ELR (cell line): ENCODE measurements at regions not wholly inside any gene's neighbourhood (a gene's known extent, or its start where the extent isn't known, plus 50 kb on each side); places are given as distances from the start of the nearest gene placed in this dataset.
"Not testable (repeated sequence)": the region's sequence is repeated elsewhere in the genome, so short reads cannot be mapped to it uniquely, and the experiment has no call there.

Experiments used
- DNase-seq: peaks from one replicate; pipeline ENCODE4 v3.0.0-alpha.2; 2015; ENCODE audit warnings: low read depth

DNA sequence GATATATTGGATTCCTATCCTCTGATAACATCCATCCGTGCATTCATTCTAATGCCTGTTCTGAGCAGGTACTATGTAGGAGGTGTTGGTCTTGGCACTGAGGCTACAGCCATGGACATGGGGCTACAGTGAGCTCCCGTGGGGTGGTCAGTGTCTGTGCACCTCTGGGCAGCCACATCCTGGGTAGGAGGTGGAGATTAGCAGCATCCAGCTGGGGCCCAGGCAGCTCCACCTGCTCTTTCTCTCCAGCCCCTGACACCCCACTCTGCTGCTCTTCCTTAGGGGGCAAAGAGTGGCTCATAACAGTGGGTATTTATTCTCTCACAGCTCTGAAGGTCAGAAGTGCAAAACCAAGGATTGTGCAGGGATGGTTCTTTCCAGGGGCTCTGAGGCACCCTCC, 292.0 kb upstream of the SFSWAP start:
- DNase-seq, result no peak

DNA sequence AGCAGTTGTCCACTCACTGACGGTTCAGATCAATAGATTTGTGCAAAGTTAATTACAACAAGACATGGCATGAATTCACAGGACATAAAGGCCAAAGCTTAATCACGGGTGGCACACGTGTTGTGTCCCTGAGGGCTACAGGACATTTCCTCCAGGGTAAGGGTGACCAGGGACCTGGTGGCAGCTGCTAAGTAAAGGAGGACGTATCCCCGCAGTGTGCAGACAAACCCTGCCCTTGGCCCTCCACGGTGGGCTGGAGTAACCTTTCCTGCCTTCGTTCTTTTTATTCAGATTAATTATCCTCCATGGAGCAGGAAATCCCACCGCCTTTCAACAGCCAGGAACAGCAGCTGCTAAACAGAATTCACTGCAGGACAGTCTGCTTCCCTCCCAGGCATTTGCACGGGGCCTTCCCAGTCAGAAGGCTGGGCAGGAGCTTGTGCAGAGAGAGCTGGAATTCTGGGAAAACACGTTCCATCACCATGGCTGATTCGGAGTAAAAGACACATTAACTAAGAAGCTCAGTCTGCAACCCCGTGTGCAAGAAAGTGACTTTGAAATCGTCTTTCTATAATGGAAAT, 289.9 kb upstream of the SFSWAP start:
- no peak for DNase-seq

DNA sequence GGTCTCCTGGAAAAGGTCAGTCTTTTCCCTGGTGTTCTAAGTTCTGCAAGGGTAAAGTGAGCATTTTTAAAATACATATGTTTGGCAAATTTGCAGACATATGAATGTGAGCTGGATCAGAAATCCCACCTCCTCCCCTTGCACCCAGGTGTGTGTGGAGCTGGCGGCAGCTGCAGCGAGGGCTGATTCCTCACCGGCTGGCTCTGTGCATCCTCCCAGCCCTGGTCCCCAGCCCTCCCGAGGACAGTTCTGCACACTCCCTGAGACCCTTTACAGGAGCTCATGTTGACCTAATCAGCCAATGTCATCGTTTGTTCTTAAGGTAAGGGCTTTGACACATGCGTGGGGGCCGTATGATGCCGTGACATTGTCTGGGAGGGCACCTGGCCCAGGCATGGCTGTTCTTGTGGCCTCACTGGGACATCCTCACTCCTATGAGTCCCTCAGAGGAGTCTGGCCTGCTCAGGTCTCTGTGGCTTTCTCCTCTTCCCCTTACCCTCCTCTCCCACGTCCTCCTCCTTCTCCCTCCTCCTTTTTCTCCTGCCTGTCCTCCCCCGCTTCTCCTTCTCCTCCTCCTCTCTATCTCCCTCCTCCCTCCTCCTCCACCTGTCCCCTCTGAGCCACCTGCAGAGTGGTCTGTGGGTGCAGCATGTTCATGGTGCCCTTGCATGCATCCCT, 289.2 kb upstream of the SFSWAP start:
- no peak for DNase-seq

DNA sequence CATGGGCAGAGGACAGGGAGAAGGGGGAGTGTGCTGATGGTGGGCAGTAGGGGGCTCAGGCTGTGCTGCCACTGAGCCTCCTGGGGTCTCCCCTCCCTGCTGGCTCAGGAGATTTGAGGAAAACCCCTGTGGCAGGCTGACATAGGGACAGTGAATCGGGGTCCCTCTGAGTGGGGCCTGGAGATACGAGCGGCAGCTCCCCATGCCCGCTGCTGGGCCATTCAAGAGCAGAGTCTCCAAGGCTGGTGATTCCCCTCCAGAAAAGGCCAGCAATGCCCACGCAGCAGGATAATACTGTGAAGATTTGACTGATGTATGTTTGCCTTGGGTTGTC, 288.7 kb upstream of the SFSWAP start:
- DNase-seq, result no peak

DNA sequence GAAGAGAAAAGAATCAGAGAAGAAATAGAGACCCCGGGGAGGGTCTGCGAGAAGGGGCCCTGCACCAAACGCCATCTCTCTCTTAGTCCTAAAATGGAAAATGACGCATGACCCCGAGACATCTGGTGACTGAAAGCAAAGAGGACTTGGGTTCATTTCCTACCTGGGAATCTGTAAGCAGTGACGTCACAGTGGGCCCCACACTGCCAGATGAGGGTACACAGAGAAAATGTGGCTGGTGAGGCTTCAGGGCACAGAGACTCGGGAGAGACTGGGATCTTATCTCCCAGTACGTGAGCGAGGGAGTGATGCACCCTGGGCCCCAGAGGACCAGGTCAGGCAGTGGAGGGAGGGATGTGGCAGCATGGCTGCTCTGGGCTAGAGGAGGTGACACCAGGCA, 288.1 kb upstream of the SFSWAP start:
- DNase-seq, result no peak

DNA sequence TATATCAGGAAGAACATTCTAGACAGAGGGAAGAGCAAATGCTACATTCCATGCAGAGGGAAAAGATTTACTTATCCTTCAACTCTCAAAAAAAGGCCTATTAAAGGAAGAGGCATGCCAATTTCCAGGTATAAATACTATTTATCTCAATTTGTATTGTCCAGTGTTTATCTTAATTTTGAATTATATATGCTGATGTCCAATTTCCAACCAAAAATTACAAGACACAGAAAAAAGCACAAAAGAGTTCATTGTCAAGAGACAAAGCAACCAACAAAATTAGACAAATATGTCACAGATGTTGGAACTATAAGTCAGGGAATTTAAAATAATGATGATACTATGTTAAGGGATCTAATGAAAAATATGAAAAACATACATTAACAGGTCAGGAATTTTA, 286.6 kb upstream of the SFSWAP start:
- no peak for DNase-seq

DNA sequence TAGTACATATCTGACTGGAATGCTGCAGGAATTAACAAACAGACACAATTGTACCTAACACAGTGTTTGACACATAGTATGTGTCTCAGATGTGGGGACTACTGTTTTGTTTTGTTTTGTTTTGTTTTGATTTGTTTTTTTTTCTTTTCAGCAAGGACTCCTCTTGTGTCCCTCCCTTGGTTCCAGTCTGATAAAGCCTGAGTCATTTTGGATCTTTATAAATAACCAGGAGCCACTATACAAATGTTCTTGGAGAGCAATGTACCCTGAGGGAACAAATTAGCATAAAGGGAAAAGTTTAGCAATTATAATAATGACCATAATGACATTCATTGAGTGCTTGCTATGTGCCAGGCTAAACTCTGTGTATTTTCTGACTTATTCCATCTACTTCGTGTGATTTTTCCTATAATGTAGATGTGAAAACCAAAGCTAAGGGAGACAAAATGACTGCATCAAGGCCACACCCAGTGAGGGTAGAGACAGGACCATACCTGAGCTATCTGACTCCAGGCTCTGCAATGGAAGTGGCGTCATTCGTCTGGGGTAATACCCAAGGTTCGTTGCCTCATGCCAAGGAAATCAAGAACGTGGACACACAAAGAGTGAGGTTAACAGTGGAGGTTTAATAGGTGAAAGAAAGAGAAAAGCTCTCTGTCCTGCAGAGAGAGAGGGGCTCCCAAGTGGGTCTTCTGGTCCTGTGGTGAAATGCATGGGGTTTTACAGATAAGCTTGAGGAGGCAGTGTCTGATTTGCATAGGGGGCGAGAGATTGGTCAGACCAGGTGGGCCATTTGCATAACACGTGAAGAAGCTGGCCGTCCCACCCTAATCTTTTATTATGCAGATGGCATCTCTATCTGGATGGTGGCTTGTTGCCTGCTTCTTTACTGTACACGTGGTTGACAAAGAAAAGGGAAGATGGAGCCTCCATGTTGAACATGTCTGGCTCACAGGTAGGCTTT, 285.5 kb upstream of the SFSWAP start:
- no peak for DNase-seq

DNA sequence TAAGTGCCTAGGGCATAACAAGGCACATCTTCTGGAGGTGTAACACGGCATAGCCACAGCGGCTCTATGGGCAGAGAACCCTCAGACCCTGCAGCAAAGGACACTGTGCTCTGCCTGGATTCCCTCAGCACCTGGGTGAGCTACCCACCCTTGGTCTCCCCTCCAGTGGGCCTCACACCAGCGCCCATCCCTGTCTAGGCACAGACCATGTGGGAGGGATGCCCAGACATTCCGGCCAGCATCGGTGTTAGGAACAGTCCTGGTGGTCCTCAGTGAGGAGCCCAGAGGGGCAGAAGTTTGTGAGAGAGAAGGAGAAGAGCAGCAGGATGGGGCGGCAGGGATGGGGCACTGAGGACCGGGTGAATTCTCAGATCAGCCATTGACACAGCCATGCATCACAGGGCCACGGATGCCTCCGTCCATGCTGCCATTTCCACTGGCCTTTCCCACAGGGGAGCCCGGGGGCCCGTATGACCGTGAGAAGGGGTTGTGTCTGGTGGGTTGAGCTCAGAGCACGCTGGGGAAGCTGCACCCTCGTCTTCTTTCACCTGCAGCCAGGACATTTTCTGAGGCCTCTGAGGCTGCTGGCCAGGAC, 282.7 kb upstream of the SFSWAP start:
- no peak for DNase-seq

DNA sequence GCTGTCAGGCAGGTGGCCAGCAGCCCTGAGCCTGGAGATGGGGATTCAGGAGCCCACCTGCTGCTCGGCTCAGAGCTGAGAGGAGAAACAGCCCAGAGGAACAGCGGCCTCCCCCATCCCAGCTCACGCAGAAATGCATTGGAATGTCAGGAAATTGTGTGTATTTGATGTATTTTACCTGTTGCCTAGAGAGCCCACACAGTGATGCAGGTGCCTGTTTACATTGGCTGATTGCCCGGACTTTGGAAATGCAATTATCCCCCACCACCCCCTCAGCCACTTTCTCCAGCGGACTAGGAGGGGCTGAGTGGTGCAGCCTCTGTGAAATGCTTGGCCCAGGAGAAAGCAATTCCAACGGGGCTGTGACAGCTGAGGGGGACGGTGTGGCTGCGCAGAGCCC, 281.7 kb upstream of the SFSWAP start:
- DNase-seq, result not testable (repeated sequence)

DNA sequence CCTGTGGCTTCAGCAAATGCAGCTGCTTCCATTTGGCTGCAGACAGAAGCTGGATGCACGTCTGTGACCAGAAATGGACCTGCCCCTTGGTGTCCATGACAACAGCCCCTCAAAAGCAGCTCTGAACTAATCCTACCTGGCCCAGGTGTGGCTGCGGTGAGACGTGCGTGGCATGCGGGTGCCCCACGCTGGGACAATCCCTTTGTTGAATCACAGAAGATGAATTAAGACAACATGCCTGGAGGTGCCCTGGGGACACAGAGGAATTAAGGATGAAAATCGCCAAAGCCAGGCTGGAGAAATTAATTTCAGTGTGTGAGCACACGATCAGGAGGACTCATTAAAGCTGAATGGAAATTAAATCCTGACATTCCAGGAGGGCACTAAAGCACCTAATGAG, 281.2 kb upstream of the SFSWAP start:
- not testable (repeated sequence) for DNase-seq

DNA sequence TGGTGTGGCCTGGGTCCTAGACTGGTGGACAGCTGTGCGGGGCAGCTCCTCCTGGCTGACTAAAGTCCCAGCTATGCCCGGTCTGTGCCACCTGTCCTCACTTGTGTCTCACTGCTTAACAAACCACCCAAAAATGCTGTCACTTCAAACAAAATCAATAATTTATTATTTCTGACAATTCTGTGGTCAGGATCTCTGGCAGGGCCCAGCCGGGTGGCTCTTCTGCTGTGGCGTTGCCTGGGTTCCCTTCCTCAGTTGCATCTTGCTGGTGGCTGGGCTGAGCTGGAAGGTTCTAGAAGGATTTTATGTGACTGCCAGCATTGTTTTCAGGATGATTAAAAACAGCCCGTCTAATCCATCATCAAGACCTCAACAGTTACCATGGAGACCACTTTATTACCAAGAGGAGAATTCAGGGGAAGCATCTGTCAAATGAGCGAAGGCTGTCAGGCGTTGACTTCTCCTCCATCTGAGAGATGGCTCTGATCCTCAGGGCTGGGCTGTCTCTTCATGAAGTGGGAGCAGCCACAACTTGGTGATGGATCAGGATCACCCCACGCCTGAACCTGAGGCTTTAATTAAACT, 280.6 kb upstream of the SFSWAP start:
- DNase-seq, result no peak

DNA sequence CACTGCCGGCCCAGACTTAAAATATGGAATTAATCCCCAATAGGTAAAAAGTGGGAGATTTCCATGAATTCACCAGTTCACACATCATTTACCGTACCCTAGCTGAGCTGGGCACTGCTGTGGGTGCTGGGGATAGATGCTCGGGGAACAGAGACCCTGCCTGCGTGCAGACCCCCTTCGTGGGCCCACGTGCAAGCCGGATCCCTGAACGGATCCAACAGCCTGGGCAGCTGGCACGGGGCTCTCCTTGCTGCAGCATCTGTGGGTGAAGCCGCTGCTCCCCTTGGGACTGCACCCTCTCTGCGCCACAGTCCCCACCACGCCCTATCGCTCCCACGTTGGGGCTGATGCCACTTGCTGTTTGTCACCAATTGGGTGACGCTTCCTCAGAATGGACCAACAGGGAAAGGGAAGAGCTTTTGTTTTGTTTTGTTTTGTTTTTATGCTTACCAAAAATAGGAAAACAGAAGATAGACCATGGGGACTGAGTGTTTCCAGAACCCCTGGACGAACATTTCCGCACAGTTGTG, 279.7 kb upstream of the SFSWAP start:
- DNase-seq, result not testable (repeated sequence)

DNA sequence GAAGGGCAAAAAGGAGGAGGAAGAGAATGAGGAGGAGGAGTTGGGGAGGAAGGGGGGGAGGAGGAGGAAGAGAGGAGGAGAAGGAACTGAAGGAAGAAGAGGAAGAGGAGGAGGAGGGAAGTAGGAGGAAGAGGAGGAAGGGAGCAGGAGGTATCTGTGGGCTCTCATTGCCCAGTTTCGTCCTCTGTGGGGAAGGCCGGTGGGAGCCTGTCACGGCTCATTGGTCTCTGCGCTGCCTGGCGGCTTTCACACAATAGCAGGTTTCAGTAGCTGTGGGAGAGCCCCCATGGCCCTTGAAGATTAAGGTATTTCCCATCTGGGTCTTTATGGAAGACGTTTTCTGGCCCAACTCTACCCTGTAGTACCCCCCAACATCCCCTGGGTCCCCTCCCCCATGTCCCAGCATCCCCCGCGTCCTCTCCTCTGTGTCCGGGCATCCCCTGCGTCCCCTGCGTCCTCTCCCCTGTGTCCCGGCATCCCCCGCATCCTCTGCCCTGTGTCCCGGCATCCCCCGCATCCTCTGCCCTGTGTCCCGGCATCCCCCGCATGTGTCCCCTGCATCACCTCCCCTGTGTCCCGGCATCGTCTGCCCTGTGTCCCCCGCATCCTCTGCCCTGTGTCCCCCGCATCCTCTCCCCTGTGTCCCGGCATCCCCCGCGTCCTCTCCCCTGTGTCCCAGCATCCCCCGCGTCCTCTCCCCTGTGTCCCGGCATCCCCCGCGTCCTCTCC, 278.2 kb upstream of the SFSWAP start:
- DNase-seq, result no peak

DNA sequence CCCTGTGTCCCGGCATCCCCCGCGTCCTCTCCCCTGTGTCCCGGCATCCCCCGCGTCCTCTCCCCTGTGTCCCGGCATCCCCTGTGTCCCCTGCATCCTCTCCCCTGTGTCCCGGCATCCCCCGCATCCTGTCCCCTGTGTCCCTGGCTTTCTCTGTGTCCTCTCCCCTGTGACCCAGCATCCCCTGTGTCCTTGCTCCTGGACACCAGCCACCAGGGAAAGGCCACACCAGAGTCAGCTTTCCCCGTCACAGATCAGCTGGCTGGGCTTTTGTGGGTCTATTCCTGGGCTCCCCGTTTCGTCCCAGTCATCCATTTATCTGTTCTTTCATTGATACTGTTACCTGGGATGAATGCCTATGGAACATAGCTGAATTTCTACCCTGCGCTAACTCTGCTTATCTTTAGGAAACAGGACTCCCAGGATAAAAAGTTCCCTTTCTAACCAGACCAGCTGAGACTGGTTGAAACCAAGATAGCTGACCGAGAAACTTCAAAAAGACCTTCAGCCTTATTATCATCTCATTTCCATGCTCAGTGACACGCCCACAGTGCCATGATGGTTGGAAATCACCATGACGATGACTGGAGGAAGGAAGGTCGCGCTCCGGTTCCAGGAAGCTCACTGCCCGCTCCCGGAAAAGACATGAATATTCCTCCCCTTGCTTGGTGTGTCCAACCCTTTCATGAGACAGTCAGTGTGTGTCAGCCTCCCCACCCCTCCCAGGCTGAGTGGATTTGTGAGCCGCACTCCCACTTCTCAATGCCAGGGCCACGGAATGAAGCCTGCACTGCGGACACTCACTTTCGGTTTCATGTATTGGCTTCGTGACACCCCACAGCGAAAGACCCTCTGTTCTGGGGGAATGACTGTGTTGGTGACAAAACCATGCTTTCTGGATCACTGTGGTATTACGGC, 276.4 kb upstream of the SFSWAP start:
- DNase-seq, result no peak

DNA sequence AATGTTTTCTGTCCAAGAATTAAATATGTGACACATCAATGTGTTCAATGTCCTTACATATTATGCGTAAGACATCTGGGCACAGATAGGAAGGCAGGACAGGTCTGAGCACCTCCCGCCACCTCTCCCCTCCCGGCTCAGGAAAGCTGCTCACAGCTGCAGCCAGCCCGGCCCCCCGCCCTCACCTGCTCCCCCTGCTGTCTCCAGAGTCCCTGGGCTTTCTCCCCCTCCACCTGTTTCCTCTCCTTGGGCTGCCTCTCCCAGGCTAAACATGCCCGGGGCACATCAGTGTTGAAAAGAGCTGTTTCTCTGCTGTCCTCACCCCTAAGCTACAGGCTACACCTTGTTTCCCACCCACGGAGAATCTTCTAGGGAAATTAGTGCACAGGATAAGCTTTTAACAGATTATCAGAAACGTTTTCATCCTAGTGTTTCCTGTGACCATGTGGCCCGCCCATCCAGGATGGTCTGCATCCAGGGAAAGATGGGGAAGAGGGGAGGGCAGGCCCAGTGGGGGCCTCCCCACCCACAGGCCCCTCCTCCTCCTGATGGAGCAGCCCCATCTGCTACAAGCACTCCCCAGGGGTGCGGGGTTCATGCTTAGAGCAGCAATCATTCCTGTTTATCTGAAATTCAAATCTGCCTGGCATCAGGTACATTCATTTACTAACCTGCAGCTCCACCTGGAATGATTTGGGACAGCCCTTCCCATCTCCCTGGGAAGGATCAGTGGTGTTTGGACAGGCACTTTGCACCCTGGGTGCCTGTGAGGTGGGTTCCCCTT, 273.8 kb upstream of the SFSWAP start:
- DNase-seq, result no peak

DNA sequence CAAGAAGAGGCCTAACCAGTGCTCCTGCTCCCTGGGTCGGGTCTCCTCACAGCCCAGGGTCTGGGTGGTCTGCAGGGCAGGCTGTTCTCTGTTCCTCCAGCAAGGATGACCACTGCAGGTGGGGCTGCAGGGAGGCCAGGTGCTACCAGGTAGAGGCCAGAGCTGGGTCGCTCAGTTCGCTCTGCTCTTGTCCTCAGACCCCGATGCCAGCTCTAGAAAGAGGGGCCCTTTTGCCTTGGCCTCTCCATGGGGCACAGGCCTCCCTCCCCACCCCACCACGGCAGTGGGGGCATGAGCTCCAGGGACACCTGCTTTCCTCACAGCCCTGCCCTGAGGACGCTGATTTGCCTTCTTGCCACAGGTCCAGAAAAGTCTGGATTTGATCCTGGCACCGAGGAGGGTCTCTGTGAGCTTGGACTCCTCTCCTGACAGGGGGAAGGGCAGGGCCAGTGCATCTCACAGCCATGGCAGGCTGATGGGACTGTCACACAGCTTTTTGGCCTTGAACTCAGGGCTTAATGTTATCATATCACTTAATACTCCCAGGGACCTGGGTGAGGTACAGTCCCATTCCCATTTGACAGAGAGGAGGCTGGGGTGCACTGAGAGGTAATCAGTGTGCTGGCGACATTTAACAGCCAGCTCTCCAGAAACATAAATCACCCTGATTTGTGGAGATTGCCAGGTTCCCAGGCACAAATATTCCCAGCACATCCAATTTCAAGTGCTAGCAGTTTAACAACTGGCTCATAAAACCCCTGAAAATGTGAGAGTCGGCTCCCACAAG, 273.0 kb upstream of the SFSWAP start:
- DNase-seq, result no peak

DNA sequence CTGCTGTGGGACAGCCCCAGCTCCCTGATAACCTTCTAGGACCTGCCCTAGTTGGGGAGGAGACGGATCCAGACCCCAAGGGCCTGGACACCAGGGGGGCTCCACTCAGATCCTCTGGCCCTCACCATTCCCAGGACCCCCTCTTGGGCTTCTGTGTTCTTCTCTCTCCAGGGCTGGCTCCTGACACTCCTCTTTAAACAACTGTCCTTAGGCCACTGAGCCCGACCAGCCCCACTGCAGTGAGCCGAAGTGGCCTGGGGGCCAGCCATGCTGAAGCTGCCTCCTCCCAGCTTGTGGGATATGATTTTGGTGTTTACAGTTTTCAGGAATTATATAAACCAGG, 272.4 kb upstream of the SFSWAP start:
- not testable (repeated sequence) for DNase-seq

DNA sequence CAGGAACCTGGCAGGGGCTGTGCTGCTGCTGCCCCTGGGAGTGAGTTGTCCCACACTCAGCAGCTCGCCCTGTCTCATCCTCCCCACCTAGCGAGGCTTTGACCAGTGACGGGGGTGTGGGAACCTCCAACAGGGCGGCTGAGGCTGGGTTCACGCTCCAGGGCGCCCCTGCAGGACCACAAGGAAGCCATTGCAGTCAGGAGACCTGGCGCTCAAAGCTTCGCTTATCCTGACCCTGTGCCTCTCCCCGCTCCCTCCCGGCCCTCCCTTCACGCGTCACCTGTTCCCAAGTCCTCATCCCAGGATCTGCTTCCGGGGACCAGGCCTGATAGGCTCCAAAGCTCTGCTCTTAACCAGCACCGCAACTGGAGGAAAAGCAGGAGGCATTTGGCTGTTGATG, 272.0 kb upstream of the SFSWAP start:
- no peak for DNase-seq

DNA sequence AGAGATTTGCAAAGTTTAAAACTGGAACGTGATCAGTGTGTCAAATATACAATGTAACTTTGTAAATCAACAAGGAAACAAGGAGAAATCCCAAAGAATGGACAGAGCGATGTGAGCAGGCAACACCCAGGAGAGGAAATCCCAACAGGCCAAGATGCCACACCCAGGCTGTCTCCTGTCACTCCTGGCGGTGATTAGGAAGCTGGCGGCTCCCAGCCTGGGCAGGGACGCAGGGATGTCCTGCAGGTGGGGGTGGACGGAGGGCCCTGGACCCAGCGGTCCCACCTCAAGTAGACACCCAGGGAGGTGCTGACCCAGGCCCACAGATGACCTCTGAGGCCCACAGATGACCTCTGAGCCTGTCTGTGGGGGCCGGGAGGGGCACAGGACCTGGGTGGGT, 271.1 kb upstream of the SFSWAP start:
- not testable (repeated sequence) for DNase-seq
